Central memory CD8-positive, alpha-beta T cell (primary cell): ENCODE measurements at regions not wholly inside any gene's neighbourhood (a gene's known extent, or its start where the extent isn't known, plus 50 kb on each side); places are given as distances from the start of the nearest gene placed in this dataset.

Experiments
- ATAC-seq: fragments of 150-1000 bp; cut with Tn5 transposase; replicated peaks from 2 replicates; pipeline ENCODE4 v1.10.0; 2022; ENCODE audit warnings: mild to moderate bottlenecking, moderate FRiP score, moderate number of reproducible peaks; ENCODE audit not compliant: poor library complexity, severe bottlenecking; ENCODE audit errors: extremely low read depth
- DNase-seq, 2 donors: peaks; one replicate each; pipeline ENCODE4 v3.0.0; 2021; ENCODE audit warnings: low spot score in 2 of 2
- H3K27ac Mint-ChIP-seq: one replicate; pipeline ENCODE4 v1.8.0; 2022; ENCODE audit warnings: low read depth, mild to moderate bottlenecking, moderate library complexity, mixed read lengths
- H3K27me3 Mint-ChIP-seq: one replicate; pipeline ENCODE4 v1.8.0; 2022; ENCODE audit warnings: mixed read lengths
- H3K36me3 Mint-ChIP-seq: one replicate; pipeline ENCODE4 v1.8.0; 2022; ENCODE audit warnings: mild to moderate bottlenecking, moderate library complexity, mixed read lengths; ENCODE audit not compliant: insufficient read depth
- H3K4me1 Mint-ChIP-seq: one replicate; pipeline ENCODE4 v1.8.0; 2022; ENCODE audit warnings: mixed read lengths
- H3K4me3 Mint-ChIP-seq: one replicate; pipeline ENCODE4 v1.8.0; 2022; ENCODE audit warnings: mild to moderate bottlenecking, moderate library complexity, mixed read lengths
- H3K9me3 Mint-ChIP-seq: one replicate; pipeline ENCODE4 v1.8.0; 2022; ENCODE audit warnings: mixed read lengths

GRCh38 chr6:149225946-149226345 is 91.6 kb upstream of the TAB2 start:
- no peak overlapping the region for H3K4me3 Mint-ChIP-seq
- no peaks in the 10 kb centered on the region for H3K36me3 Mint-ChIP-seq
- DNase-seq: no peak
- no peak for ATAC-seq
- H3K27me3 Mint-ChIP-seq: no peaks in the 10 kb centered on the region
- no peak overlapping the region for H3K27ac Mint-ChIP-seq
- no peaks in the 10 kb centered on the region for H3K9me3 Mint-ChIP-seq
- H3K4me1 Mint-ChIP-seq: no peaks in the 10 kb centered on the region

GRCh38 chr6:149227796-149228195 is 89.7 kb upstream of the TAB2 start:
- ATAC-seq (no peak), DNase-seq (no peak)
- Mint-ChIP-seq H3K9me3 (no peaks in the 10 kb centered on the region), H3K4me1 (peaks cover 8% of the 10 kb centered on the region), H3K36me3 (no peaks in the 10 kb centered on the region), H3K27me3 (no peaks in the 10 kb centered on the region), H3K4me3 (no peak overlapping the region), H3K27ac (no peak overlapping the region)

GRCh38 chr6:149228311-149228955 is 89.1 kb upstream of the TAB2 start:
- Mint-ChIP-seq H3K27me3 (no peaks in the 10 kb centered on the region), H3K4me1 (peaks cover 15% of the 10 kb centered on the region), H3K27ac (no peak overlapping the region), H3K9me3 (no peaks in the 10 kb centered on the region), H3K36me3 (peaks cover 2% of the 10 kb centered on the region), H3K4me3 (no peak overlapping the region)
- no peak for DNase-seq
- no peak for ATAC-seq

GRCh38 chr6:149229096-149229495 is 88.4 kb upstream of the TAB2 start:
- Mint-ChIP-seq H3K36me3 (peaks cover 2% of the 10 kb centered on the region), H3K9me3 (no peaks in the 10 kb centered on the region), H3K27me3 (no peaks in the 10 kb centered on the region), H3K4me1 (peaks cover 21% of the 10 kb centered on the region), H3K27ac (no peak overlapping the region), H3K4me3 (no peak overlapping the region)
- ATAC-seq: no peak
- no peak for DNase-seq

- no peak for DNase-seq
- Mint-ChIP-seq H3K4me3 (no peak overlapping the region), H3K4me1 (peaks cover 35% of the 10 kb centered on the region), H3K36me3 (peaks cover 3% of the 10 kb centered on the region), H3K27ac (no peak overlapping the region), H3K27me3 (no peaks in the 10 kb centered on the region), H3K9me3 (no peaks in the 10 kb centered on the region)
- no peak for ATAC-seq
These were observed 86.6 kb upstream of the TAB2 start for GRCh38 chr6:149230712-149231460.

- Mint-ChIP-seq H3K27ac (no peak overlapping the region), H3K4me3 (peak overlapping the region; percentile 5), H3K27me3 (no peaks in the 10 kb centered on the region), H3K9me3 (no peaks in the 10 kb centered on the region), H3K36me3 (peaks cover 3% of the 10 kb centered on the region), H3K4me1 (peaks cover 35% of the 10 kb centered on the region)
- ATAC-seq (no peak), DNase-seq (no peak)
These were observed 85.7 kb upstream of the TAB2 start for GRCh38 chr6:149231778-149232177.

- H3K4me3 Mint-ChIP-seq: no peak overlapping the region
- DNase-seq: no peak
- H3K4me1 Mint-ChIP-seq: peaks cover 35% of the 10 kb centered on the region
- H3K27ac Mint-ChIP-seq: peak overlapping the region; percentile 77
- H3K36me3 Mint-ChIP-seq: peaks cover 3% of the 10 kb centered on the region
- H3K27me3 Mint-ChIP-seq: no peaks in the 10 kb centered on the region
- peak; percentile 62 for ATAC-seq
- H3K9me3 Mint-ChIP-seq: no peaks in the 10 kb centered on the region
These were observed 84.3 kb upstream of the TAB2 start for GRCh38 chr6:149233056-149233715.

- peak overlapping the region; percentile 8 for H3K4me3 Mint-ChIP-seq
- peak overlapping the region; percentile 77 for H3K27ac Mint-ChIP-seq
- peaks cover 5% of the 10 kb centered on the region for H3K9me3 Mint-ChIP-seq
- peaks cover 35% of the 10 kb centered on the region for H3K4me1 Mint-ChIP-seq
- peaks cover 3% of the 10 kb centered on the region for H3K36me3 Mint-ChIP-seq
- DNase-seq (no peak), ATAC-seq (peak; percentile 57)
- no peaks in the 10 kb centered on the region for H3K27me3 Mint-ChIP-seq
These were observed 83.2 kb upstream of the TAB2 start for GRCh38 chr6:149234051-149234962.

- ATAC-seq (no peak), DNase-seq (no peak)
- peak overlapping the region; percentile 77 for H3K27ac Mint-ChIP-seq
- no peaks in the 10 kb centered on the region for H3K27me3 Mint-ChIP-seq
- H3K9me3 Mint-ChIP-seq: peaks cover 5% of the 10 kb centered on the region
- no peak overlapping the region for H3K4me3 Mint-ChIP-seq
- H3K36me3 Mint-ChIP-seq: peaks cover 3% of the 10 kb centered on the region
- H3K4me1 Mint-ChIP-seq: peaks cover 35% of the 10 kb centered on the region
These were observed 82.4 kb upstream of the TAB2 start for GRCh38 chr6:149235130-149235561.

- no peaks in the 10 kb centered on the region for H3K27me3 Mint-ChIP-seq
- H3K9me3 Mint-ChIP-seq: peaks cover 5% of the 10 kb centered on the region
- no peak overlapping the region for H3K27ac Mint-ChIP-seq
- H3K4me1 Mint-ChIP-seq: peaks cover 35% of the 10 kb centered on the region
- no peak overlapping the region for H3K4me3 Mint-ChIP-seq
- ATAC-seq (no peak), DNase-seq (no peak)
- peaks cover 3% of the 10 kb centered on the region for H3K36me3 Mint-ChIP-seq
These were observed 80.9 kb upstream of the TAB2 start for GRCh38 chr6:149236589-149236988.

GRCh38 chr6:149237464-149237863 is 80.0 kb upstream of the TAB2 start:
- Mint-ChIP-seq H3K4me1 (peaks cover 30% of the 10 kb centered on the region), H3K36me3 (peaks cover 3% of the 10 kb centered on the region), H3K27ac (no peak overlapping the region), H3K4me3 (no peak overlapping the region), H3K9me3 (peaks cover 5% of the 10 kb centered on the region), H3K27me3 (no peaks in the 10 kb centered on the region)
- ATAC-seq (no peak), DNase-seq (no peak)

GRCh38 chr6:149239573-149240209 is 77.8 kb upstream of the TAB2 start:
- Mint-ChIP-seq H3K27me3 (no peaks in the 10 kb centered on the region), H3K36me3 (peaks cover 1% of the 10 kb centered on the region), H3K9me3 (peaks cover 5% of the 10 kb centered on the region), H3K4me1 (peaks cover 8% of the 10 kb centered on the region), H3K4me3 (no peak overlapping the region), H3K27ac (no peak overlapping the region)
- DNase-seq: no peak
- no peak for ATAC-seq
